PC-3 (cell line): ENCODE measurements at regions not wholly inside any gene's neighbourhood (a gene's known extent, or its start where the extent isn't known, plus 50 kb on each side); places are given as distances from the start of the nearest gene placed in this dataset.

Experiments
- CTCF ChIP-seq: fragments of 300-600 bp; sonication (generic); conservative IDR thresholded peaks from 2 replicates; pipeline ENCODE4 v1.5.1; 2017; ENCODE audit warnings: antibody characterized with exemption, low read depth, mild to moderate bottlenecking, low read length
- EZH2 ChIP-seq: fragments of 300-600 bp; sonication (generic); IDR thresholded peaks from one replicate; pipeline ENCODE4 v1.6.1; 2017; ENCODE audit warnings: antibody characterized with exemption, mild to moderate bottlenecking, low read length; ENCODE audit not compliant: unreplicated experiment
- EZH2phosphoT487 ChIP-seq: fragments of 300-600 bp; sonication (generic); IDR thresholded peaks from 2 replicates; pipeline ENCODE4 v1.6.1; 2018; ENCODE audit warnings: mild to moderate bottlenecking, antibody characterized with exemption, low read length, borderline replicate concordance

GRCh38 chr4:79467246-79467932 lies 59.4 kb upstream of the GK2 start:
- TF ChIP-seq CTCF (no peak), EZH2phosphoT487 (no peak), EZH2 (no peak)
